ENCODE measurements at regions not wholly inside any gene's neighbourhood (a gene's known extent, or its start where the extent isn't known, plus 50 kb on each side); places are given as distances from the start of the nearest gene placed in this dataset.

GRCh38 chr5:142446131-142446959, 121.5 kb upstream of the SPRY4 start:
- no peak for TF ChIP-seq IRF1 (CRISPR knock-in tag; IDR thresholded peaks at IDR 0.05; ENCODE audit: borderline replicate concordance)
- no peak for TF ChIP-seq SREBF1 (IDR thresholded peaks at IDR 0.05; ENCODE audit: borderline replicate concordance, low read depth, low read length)
- TF ChIP-seq CTCF (IDR thresholded peaks at IDR 0.05 in 2 of 3, conservative IDR thresholded peaks at IDR 0.05 in 1 of 3; ENCODE audit: insufficient read depth in 2 of 3, low read depth in 1 of 3, low read length in 3 of 3): no peak
- no peak for TF ChIP-seq MAX (CRISPR knock-in tag; IDR thresholded peaks at IDR 0.05)
- TF ChIP-seq SETDB1 (IDR thresholded peaks at IDR 0.05; ENCODE audit: low read length): no peak
- no peak for TF ChIP-seq REST (IDR thresholded peaks at IDR 0.05; ENCODE audit: borderline replicate concordance)
- no peak for TF ChIP-seq REST (CRISPR knock-in tag; IDR thresholded peaks at IDR 0.05; ENCODE audit: low read depth)
- peak; percentile 40; the same call in 1 of the 2 replicates for TF ChIP-seq SOX6 (IDR thresholded peaks at IDR 0.05)
- no peak for TF ChIP-seq MTA1 (IDR thresholded peaks at IDR 0.05; ENCODE audit: borderline replicate concordance)
- no peak for TF ChIP-seq RBM39 (optimal IDR thresholded peaks at IDR 0.05; ENCODE audit: low read depth, low read length)
- no peak for TF ChIP-seq LARP7 (IDR thresholded peaks at IDR 0.05)
- 0 out of 2 replicates have a peak, but pooled peaks have one; percentile 48 for TF ChIP-seq GABPA (tag; conservative IDR thresholded peaks at IDR 0.05; ENCODE audit: low read depth)
- peak; percentile 60; the same call in 1 of the 2 replicates for TF ChIP-seq ZNF197 (CRISPR knock-in tag; IDR thresholded peaks at IDR 0.05; ENCODE audit: low read depth)

All from K562 (cell line).